ENCODE measurements at regions not wholly inside any gene's neighbourhood (a gene's known extent, or its start where the extent isn't known, plus 50 kb on each side); places are given as distances from the start of the nearest gene placed in this dataset.

- TF ChIP-seq CHD7 (IDR thresholded peaks at IDR 0.05; ENCODE audit: insufficient replicate concordance, low read length) (no peak), SP4 (IDR thresholded peaks at IDR 0.05; ENCODE audit: low read length) (no peak), CHD1 (IDR thresholded peaks at IDR 0.05; ENCODE audit: low read depth, low read length) (no peak)
Measured at GRCh38 chr4:32589097-32589496, 1868.9 kb downstream of the PCDH7 start (continued).
